HG03025 (cell line): ENCODE measurements at regions not wholly inside any gene's neighbourhood (a gene's known extent, or its start where the extent isn't known, plus 50 kb on each side); places are given as distances from the start of the nearest gene placed in this dataset.
"Not testable (repeated sequence)": the region's sequence is repeated elsewhere in the genome, so short reads cannot be mapped to it uniquely, and the experiment has no call there.

ENCODE experiments used
- ATAC-seq: cut with Tn5 transposase; IDR thresholded peaks from one replicate; pipeline ENCODE4 v1.9.1; 2021; ENCODE audit warnings: mild to moderate bottlenecking, moderate library complexity; ENCODE audit not compliant: unreplicated experiment, low FRiP score

- ATAC-seq = not testable (repeated sequence)
These were observed 260.1 kb downstream of the MEF2C start for GRCh38 chr5:88622890-88623289.

- not testable (repeated sequence) for ATAC-seq
These were observed 267.2 kb downstream of the MEF2C start for GRCh38 chr5:88615767-88616166.

GRCh38 chr5:88613051-88613450, 269.9 kb downstream of the MEF2C start:
- ATAC-seq = no peak

GRCh38 chr5:88610586-88610985, 272.4 kb downstream of the MEF2C start:
- no peak for ATAC-seq

GRCh38 chr5:88607492-88607891, 275.5 kb downstream of the MEF2C start:
- ATAC-seq = no peak

GRCh38 chr5:88606626-88607025, 276.4 kb downstream of the MEF2C start:
- no peak for ATAC-seq

- ATAC-seq = no peak
These were observed 276.8 kb downstream of the MEF2C start for GRCh38 chr5:88606173-88606572.

- ATAC-seq = no peak
These were observed 280.4 kb downstream of the MEF2C start for GRCh38 chr5:88602584-88602983.

GRCh38 chr5:88594441-88594840, 288.5 kb downstream of the MEF2C start:
- no peak for ATAC-seq

- no peak for ATAC-seq
These were observed 294.4 kb downstream of the MEF2C start for GRCh38 chr5:88588609-88589008.

GRCh38 chr5:88583471-88583870, 299.5 kb downstream of the MEF2C start:
- no peak for ATAC-seq

- ATAC-seq = no peak
These were observed 289.7 kb upstream of the TMEM161B start for GRCh38 chr5:88558366-88558765.

- no peak for ATAC-seq
These were observed 289.2 kb upstream of the TMEM161B start for GRCh38 chr5:88557881-88558280.

- ATAC-seq = no peak
These were observed 288.5 kb upstream of the TMEM161B start for GRCh38 chr5:88557131-88557530.

- ATAC-seq = no peak
These were observed 287.8 kb upstream of the TMEM161B start for GRCh38 chr5:88556406-88556805.

GRCh38 chr5:88555674-88556073, 287.0 kb upstream of the TMEM161B start:
- ATAC-seq = no peak

GRCh38 chr5:88553986-88554385, 285.3 kb upstream of the TMEM161B start:
- ATAC-seq = no peak

GRCh38 chr5:88553136-88553875, 284.7 kb upstream of the TMEM161B start:
- ATAC-seq = no peak

- no peak for ATAC-seq
These were observed 283.8 kb upstream of the TMEM161B start for GRCh38 chr5:88552426-88552825.

GRCh38 chr5:88551724-88552345, 283.2 kb upstream of the TMEM161B start:
- no peak for ATAC-seq

GRCh38 chr5:88550736-88551135, 282.1 kb upstream of the TMEM161B start:
- ATAC-seq = no peak

- no peak for ATAC-seq
These were observed 279.6 kb upstream of the TMEM161B start for GRCh38 chr5:88548136-88548805.
